Skeletal muscle satellite cell (primary cell): ENCODE measurements at regions not wholly inside any gene's neighbourhood (a gene's known extent, or its start where the extent isn't known, plus 50 kb on each side); places are given as distances from the start of the nearest gene placed in this dataset.

Source experiments
- H3K27me3 ChIP-seq: 2 replicates; pipeline ENCODE4 v1.7.0; 2013; ENCODE audit warnings: low read length; ENCODE audit not compliant: control insufficient read depth, insufficient read depth
- H3K36me3 ChIP-seq: 2 replicates; pipeline ENCODE4 v1.7.0; 2013; ENCODE audit warnings: mild to moderate bottlenecking, control low read depth, low read length; ENCODE audit not compliant: insufficient read depth
- H3K4me1 ChIP-seq: 2 replicates; pipeline ENCODE4 v1.7.0; 2013; ENCODE audit warnings: low read length; ENCODE audit not compliant: control insufficient read depth, insufficient read depth
- H3K4me2 ChIP-seq: 2 replicates; pipeline ENCODE4 v1.7.0; 2013; ENCODE audit warnings: mild to moderate bottlenecking, low read length
- H3K4me3 ChIP-seq: 2 replicates; pipeline ENCODE4 v1.7.0; 2013; ENCODE audit warnings: low read length
- H3K9ac ChIP-seq: 2 replicates; pipeline ENCODE4 v1.7.0; 2013; ENCODE audit warnings: mild to moderate bottlenecking, low read depth, low read length, moderate library complexity
- H3K9me3 ChIP-seq: replicated peaks from 2 replicates; pipeline ENCODE4 v1.7.0; 2013; ENCODE audit warnings: mild to moderate bottlenecking, control low read depth, low read length

DNA sequence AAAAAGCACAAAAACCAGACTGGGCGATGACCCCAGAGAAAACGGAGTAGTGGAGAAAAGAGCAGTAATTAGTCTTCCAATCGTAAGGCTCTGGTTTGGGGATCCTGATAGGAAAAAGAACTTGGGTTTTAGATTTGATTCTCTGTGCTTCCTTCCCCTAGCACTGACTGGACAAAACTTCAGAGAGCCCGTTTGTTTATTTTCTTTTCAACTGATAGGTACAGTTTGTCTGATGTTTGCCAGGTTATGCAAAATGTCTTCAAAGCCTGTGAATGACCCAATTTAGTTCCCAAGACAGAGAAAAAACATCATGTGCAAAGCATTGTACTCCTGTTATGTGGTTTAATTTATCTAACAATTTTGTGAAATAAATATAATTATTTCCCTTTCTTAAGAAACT is 151.1 kb upstream of the COX10 start:
- no peaks in the 10 kb centered on the region for H3K9me3 ChIP-seq

DNA sequence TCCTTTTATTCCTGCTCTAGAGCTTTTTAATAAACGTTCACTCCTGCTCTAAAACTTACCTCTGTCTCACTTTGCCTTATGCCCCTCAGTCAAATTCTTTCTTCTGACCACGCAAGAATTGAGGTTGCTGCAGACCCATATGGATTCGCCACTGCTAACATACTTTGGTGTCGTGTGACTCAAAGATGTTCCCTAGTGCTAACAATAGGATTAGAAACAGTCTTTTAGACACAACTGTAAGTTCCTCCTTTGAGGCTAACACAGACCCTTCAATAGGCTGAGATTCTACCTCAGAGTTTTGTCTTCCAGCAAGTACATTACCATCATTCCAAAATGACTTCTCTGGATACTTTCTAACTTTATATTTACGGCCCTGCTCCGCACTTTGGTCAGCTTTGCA is 149.5 kb upstream of the COX10 start:
- H3K4me2 ChIP-seq, result no peak overlapping the region
- H3K27me3 ChIP-seq, result no peaks in the 10 kb centered on the region
- no peaks in the 10 kb centered on the region for H3K4me1 ChIP-seq
- H3K9me3 ChIP-seq, result no peaks in the 10 kb centered on the region
- H3K9ac ChIP-seq, result no peak overlapping the region
- H3K4me3 ChIP-seq, result no peak overlapping the region
- no peaks in the 10 kb centered on the region for H3K36me3 ChIP-seq

More for the DNA sequence above, 151.1 kb upstream of the COX10 start:
- Histone ChIP-seq H3K27me3 (no peaks in the 10 kb centered on the region), H3K4me2 (no peak overlapping the region), H3K9ac (no peak overlapping the region), H3K4me3 (no peak overlapping the region), H3K36me3 (no peaks in the 10 kb centered on the region), H3K4me1 (no peaks in the 10 kb centered on the region)

DNA sequence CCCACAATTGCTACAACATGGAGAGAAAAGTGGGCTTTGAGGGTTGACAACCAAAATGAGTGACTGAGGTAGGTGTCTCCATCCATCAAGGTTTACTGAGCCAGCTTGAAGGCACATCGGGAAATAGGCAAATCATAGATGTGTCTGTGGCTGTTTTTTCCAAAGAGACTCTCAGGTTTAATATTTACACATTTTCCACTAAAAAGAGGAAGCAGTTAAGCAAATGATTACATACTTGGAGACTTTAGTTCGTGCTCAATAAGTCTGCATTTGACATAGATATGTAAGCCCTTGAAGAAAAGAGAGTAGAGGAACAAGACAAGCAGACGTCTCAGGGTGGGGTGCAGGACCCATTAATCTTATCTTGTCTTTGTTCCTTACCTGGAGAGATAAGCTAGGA is 148.9 kb upstream of the COX10 start:
- Histone ChIP-seq H3K9me3 (no peaks in the 10 kb centered on the region), H3K4me3 (no peak overlapping the region), H3K27me3 (no peaks in the 10 kb centered on the region), H3K4me2 (no peak overlapping the region), H3K4me1 (no peaks in the 10 kb centered on the region), H3K9ac (no peak overlapping the region), H3K36me3 (no peaks in the 10 kb centered on the region)

DNA sequence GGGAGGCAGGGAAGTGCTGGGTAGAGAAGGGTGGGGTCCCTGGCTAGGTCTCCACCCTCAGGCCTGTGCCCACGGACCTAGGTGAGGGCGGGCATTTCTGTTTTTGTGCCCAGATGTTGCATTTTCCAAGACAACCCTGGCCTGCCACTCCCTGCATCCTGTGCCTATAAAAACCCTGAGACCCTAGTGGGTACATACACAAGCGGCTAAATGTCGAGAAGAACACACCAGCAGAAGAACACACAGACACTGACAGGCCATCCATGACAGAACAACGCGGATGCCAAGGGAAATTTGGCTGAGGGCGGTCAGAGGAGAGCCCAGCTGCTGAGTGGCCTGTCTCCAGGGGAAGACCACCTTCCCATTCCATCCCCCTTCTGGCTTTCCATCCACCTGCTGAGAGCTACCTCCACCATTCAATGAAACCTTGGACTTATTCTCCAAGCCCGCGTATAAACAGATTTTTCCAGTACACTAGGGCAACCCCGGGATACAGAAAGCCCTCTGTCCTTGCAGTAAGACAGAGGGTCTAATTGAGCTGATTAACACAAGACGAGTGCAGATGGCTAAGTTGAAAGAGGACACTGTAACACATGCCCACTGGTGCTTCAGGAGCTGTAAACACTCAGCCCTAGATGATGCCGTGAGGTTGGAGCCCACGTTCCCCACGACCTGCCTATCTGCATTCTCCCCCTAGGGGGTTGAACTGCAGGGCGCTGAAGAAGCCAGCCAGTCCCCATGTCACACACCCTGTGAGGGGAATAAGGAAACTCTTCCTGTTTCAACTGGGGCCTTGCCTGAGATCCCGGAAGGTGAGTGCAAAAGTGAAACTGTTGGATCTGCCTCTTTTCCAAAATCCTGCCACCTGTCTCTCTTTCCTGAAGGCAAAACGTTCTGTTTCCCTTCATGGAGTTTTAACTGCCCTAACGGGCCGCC is 147.2 kb upstream of the COX10 start:
- H3K27me3 ChIP-seq, result no peaks in the 10 kb centered on the region
- no peak overlapping the region for H3K4me3 ChIP-seq
- H3K36me3 ChIP-seq, result no peaks in the 10 kb centered on the region
- H3K9me3 ChIP-seq, result no peaks in the 10 kb centered on the region
- no peak overlapping the region for H3K4me2 ChIP-seq
- no peaks in the 10 kb centered on the region for H3K4me1 ChIP-seq
- H3K9ac ChIP-seq, result no peak overlapping the region

DNA sequence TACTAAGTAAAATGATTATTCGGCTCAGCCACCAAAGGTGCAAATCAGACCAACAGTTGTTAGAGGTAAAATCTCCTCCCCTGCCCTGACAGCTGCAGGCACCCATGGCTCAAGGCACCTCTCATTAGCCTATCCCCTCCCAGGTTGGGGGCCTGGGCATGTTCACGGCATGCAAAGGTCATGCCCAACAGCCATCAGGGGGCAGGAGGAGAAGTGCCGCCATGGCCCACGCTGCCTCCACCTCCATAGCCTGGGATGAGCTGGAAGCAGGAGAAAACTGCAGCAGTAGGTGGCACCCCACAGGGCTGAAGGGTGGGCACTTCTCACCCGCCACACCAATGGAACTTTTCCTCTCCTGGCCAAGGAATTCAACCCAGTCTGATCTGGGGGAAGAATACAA is 146.4 kb upstream of the COX10 start:
- no peaks in the 10 kb centered on the region for H3K27me3 ChIP-seq
- no peaks in the 10 kb centered on the region for H3K36me3 ChIP-seq

DNA sequence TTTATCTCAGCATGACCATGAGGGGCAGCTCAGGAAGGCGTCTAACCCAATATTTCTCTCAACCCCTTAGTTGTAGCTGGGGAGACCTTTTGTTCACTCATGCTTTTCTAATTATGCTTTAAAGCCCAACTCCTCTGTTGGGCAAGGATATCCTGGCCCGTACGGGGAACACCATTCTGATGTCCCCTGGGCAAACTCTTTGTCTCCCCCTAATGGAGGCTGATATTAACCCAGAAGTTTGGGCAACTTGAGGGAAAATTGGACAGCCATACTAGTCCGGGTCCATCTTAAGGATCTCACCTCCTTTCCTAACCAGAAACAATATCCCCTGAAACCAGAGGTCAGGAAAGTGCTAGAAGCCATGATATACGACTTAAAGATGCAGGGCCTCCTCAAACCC is 143.7 kb upstream of the COX10 start:
- Histone ChIP-seq H3K36me3 (no peaks in the 10 kb centered on the region), H3K9ac (no peak overlapping the region), H3K4me3 (no peak overlapping the region), H3K27me3 (no peaks in the 10 kb centered on the region), H3K4me1 (no peaks in the 10 kb centered on the region), H3K4me2 (no peak overlapping the region), H3K9me3 (no peaks in the 10 kb centered on the region)

More for the DNA sequence above, 146.4 kb upstream of the COX10 start:
- H3K4me2 ChIP-seq, result no peak overlapping the region
- H3K9me3 ChIP-seq, result no peaks in the 10 kb centered on the region
- H3K4me3 ChIP-seq, result no peak overlapping the region
- H3K9ac ChIP-seq, result no peak overlapping the region
- no peaks in the 10 kb centered on the region for H3K4me1 ChIP-seq

DNA sequence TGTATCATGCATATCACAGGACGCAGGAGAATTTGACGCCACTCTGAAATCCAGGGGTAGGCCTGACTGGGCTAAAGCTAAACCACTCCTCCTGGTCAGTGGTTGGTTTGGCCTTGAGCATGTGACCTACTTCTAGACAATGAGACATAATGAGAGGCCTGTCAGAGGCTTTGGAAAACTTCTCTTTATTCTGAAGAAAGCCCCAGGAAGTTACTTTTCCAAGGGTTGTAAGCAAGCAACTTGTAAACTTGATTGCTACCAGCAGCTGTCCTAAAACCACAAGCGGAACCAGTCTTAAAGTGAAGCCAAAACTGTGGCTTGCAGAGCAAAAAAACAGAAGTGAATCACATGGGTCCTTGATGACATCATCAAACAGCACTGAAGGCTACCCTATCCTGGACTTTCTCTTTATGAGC is 138.2 kb upstream of the COX10 start:
- H3K36me3 ChIP-seq, result no peaks in the 10 kb centered on the region
- no peak overlapping the region for H3K9ac ChIP-seq
- no peak overlapping the region for H3K4me3 ChIP-seq
- H3K4me2 ChIP-seq, result no peak overlapping the region
- peaks cover 7% of the 10 kb centered on the region for H3K4me1 ChIP-seq
- H3K27me3 ChIP-seq, result no peaks in the 10 kb centered on the region
- no peaks in the 10 kb centered on the region for H3K9me3 ChIP-seq

DNA sequence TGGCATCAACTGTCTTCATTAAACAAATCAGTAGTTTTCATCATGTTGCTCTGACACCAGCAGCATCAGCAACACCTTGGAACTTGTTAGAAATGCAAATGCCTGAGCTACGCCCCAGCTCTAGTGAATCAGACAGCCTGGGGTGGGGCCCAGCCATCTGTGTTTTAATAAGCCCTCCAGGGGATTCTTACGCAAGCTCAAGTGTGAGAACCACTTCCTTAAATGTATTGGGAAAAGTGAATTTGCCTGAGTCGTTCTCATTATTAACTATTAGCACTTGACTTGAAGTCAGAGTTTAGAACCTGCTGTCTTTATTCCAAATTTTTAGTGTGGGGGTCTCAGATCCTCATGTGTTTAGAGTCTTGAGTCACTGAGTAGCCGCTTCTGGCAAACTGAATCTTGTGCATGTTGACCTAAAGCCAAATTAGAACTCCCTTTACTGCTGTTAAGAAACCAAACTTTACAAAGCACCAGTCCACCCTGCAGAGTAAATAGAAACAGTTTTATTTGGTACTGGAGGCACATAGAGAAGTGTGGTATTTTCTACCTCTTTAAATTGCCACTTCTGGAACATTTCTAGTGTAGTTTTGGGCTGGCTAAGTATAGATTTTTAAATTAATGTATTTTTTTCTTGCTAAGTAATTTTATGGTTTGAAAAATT is 137.4 kb upstream of the COX10 start:
- Histone ChIP-seq H3K9me3 (no peaks in the 10 kb centered on the region), H3K9ac (no peak overlapping the region)

DNA sequence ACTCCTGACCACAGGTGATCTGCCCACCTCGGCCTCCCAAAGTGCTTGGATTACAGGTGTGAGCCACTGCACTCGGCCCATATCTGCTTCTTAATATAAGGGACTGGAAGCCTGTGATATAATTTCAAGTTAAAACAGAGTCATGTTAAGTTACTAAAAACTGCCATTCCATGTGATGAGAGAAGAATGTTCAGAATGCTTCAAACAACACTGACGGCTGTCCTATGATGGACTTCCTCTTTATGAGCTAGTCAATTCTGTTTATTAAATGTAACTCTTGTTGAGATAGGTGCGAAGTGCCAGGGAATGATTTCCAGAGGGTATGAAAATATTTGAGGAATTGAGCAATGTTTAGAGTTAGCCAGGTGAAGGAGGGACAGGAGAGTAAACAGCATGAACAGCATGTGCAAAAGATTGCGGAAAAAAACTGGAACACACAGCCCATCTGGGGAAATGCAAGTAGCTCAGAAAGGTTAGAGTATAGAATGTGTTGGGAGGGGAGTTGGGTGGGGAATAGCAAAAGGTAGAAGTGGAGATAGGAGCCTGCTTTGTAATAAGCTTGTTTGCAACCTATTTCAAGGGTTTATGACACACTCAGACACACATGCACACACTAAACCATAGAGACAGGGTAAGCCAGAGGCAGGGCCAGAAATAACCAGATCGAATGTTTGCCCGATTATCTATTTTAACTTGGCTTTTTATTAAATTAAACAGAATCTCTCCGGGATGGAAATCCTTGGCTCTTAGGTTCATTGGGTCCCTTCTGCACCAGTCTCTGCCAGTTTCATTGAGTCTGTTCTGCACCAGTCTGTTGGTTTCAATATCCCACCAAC is 135.6 kb upstream of the COX10 start:
- no peak overlapping the region for H3K4me3 ChIP-seq
- no peaks in the 10 kb centered on the region for H3K9me3 ChIP-seq
- no peak overlapping the region for H3K4me2 ChIP-seq

More for the DNA sequence above, 137.4 kb upstream of the COX10 start:
- Histone ChIP-seq H3K4me3 (no peak overlapping the region), H3K36me3 (no peaks in the 10 kb centered on the region), H3K4me1 (peaks cover 7% of the 10 kb centered on the region), H3K27me3 (no peaks in the 10 kb centered on the region), H3K4me2 (no peak overlapping the region)

DNA sequence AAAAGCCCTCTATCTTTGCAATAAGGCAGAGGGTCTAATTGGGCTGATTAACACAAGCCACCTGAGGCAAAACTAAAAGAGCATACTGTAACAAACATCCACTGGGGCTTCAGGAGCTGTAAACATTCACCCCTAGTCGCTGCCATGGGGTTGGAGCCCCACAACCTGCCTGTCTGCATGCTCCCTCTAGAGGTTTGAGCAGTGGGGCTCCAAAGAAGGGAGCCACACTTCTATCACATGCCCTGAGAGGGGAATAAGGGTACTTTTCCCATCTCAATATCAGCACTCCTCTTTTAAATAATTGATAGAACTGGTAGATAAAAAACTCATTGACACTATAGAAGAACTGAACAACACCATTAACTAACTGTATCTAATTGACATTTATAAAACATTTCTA is 130.1 kb upstream of the COX10 start:
- H3K9me3 ChIP-seq, result no peaks in the 10 kb centered on the region
- H3K4me2 ChIP-seq, result no peak overlapping the region
- H3K27me3 ChIP-seq, result no peaks in the 10 kb centered on the region
- H3K4me3 ChIP-seq, result no peak overlapping the region
- H3K36me3 ChIP-seq, result no peaks in the 10 kb centered on the region
- H3K9ac ChIP-seq, result no peak overlapping the region
- H3K4me1 ChIP-seq, result no peaks in the 10 kb centered on the region

More for the DNA sequence above, 135.6 kb upstream of the COX10 start:
- Histone ChIP-seq H3K27me3 (no peaks in the 10 kb centered on the region), H3K36me3 (no peaks in the 10 kb centered on the region), H3K4me1 (peaks cover 7% of the 10 kb centered on the region), H3K9ac (no peak overlapping the region)
